ENCODE measurements at regions not wholly inside any gene's neighbourhood (a gene's known extent, or its start where the extent isn't known, plus 50 kb on each side); places are given as distances from the start of the nearest gene placed in this dataset.
A peak's percentile ranks its signal among the peaks of the same experiment; 100 is the strongest.

DNA sequence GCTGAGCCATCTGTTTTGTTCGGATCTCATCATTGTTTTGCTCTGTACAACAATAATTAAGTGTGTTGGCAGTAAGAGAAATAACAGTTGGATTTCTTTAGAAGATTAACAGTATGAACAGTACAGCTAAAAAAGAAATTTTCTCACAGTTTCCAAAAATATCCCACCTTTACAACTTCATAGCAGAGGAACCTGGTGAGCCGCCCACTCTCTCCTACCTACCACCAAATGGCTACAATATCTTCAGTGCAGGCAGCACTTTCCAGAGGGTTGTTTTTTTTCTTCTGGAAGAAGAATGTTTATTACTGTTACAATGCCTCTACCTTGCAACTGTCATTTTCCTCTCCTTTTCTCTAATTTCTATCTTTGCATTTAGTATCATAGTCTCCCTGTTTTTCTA is 1577.5 kb upstream of the PRR20A start:
- TF ChIP-seq POLR2AphosphoS5 (IDR thresholded peaks at IDR 0.05; ENCODE audit: low read depth, low read length) (no peak), POLR2A (IDR thresholded peaks at IDR 0.05; ENCODE audit: control extremely low read depth in 1 of 2, low read depth in 2 of 2, low read length in 2 of 2) (0 out of 3 replicates have a peak, but pooled peaks of 1 of the 2 experiments have one; percentile 40), BRCA1 (IDR thresholded peaks at IDR 0.05; ENCODE audit: low read depth, low read length) (no peak), EZH2 (IDR thresholded peaks at IDR 0.05; ENCODE audit: low read depth, low read length, severe bottlenecking) (no peak), JUND (IDR thresholded peaks at IDR 0.05; ENCODE audit: low read length) (no peak), TAF1 (IDR thresholded peaks at IDR 0.05; ENCODE audit: low read depth, low read length) (no peak), RAD21 (IDR thresholded peaks at IDR 0.05 in 1 of 2, conservative IDR thresholded peaks at IDR 0.05 in 1 of 2; ENCODE audit: low read depth in 2 of 2, low read length in 2 of 2) (no peak), BACH1 (IDR thresholded peaks at IDR 0.05; ENCODE audit: low read length) (no peak), MAFK (IDR thresholded peaks at IDR 0.05; ENCODE audit: low read depth, low read length) (no peak), CEBPB (IDR thresholded peaks at IDR 0.05; ENCODE audit: low read depth, low read length) (no peak), CBX5 (IDR thresholded peaks at IDR 0.05; ENCODE audit: low read depth, low read length) (no peak)
- TF ChIP-seq, protein P1, sequence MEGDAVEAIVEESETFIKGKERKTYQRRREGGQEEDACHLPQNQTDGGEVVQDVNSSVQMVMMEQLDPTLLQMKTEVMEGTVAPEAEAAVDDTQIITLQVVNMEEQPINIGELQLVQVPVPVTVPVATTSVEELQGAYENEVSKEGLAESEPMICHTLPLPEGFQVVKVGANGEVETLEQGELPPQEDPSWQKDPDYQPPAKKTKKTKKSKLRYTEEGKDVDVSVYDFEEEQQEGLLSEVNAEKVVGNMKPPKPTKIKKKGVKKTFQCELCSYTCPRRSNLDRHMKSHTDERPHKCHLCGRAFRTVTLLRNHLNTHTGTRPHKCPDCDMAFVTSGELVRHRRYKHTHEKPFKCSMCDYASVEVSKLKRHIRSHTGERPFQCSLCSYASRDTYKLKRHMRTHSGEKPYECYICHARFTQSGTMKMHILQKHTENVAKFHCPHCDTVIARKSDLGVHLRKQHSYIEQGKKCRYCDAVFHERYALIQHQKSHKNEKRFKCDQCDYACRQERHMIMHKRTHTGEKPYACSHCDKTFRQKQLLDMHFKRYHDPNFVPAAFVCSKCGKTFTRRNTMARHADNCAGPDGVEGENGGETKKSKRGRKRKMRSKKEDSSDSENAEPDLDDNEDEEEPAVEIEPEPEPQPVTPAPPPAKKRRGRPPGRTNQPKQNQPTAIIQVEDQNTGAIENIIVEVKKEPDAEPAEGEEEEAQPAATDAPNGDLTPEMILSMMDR (IDR thresholded peaks at IDR 0.05; ENCODE audit: control extremely low read depth in 1 of 3, insufficient read depth in 1 of 3, low read depth in 1 of 3, low read length in 3 of 3) = no peak
- TF ChIP-seq, protein P2, sequence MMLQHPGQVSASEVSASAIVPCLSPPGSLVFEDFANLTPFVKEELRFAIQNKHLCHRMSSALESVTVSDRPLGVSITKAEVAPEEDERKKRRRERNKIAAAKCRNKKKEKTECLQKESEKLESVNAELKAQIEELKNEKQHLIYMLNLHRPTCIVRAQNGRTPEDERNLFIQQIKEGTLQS (IDR thresholded peaks at IDR 0.05; ENCODE audit: insufficient read depth, low read depth, low read length) = no peak

Measured in H1 (cell line).